HepG2 (cell line): ENCODE measurements at regions not wholly inside any gene's neighbourhood (a gene's known extent, or its start where the extent isn't known, plus 50 kb on each side); places are given as distances from the start of the nearest gene placed in this dataset.

ENCODE experiments used
- EP300 ChIP-seq, 3 experiments: sonication (generic) in 1 of 3; formaldehyde crosslinking in 1 of 3; IDR thresholded peaks; 2 replicates each; pipeline versions ENCODE4 v1.5.1 to v1.6.1; 2011 to 2020; ENCODE audit warnings: low read depth in 2 of 3, low read length in 2 of 3, borderline replicate concordance in 1 of 3, improper control_type of control experiment in 1 of 3, mild to moderate bottlenecking in 1 of 3, missing genetic modification reagents in 1 of 3, moderate library complexity in 1 of 3
- TF ChIP-seq, protein P1 (sequence below): sonication (generic); formaldehyde crosslinking; IDR thresholded peaks from 2 replicates; pipeline ENCODE4 v1.5.0; 2020; ENCODE audit warnings: mild to moderate bottlenecking, missing genetic modification reagents, moderate library complexity

DNA sequence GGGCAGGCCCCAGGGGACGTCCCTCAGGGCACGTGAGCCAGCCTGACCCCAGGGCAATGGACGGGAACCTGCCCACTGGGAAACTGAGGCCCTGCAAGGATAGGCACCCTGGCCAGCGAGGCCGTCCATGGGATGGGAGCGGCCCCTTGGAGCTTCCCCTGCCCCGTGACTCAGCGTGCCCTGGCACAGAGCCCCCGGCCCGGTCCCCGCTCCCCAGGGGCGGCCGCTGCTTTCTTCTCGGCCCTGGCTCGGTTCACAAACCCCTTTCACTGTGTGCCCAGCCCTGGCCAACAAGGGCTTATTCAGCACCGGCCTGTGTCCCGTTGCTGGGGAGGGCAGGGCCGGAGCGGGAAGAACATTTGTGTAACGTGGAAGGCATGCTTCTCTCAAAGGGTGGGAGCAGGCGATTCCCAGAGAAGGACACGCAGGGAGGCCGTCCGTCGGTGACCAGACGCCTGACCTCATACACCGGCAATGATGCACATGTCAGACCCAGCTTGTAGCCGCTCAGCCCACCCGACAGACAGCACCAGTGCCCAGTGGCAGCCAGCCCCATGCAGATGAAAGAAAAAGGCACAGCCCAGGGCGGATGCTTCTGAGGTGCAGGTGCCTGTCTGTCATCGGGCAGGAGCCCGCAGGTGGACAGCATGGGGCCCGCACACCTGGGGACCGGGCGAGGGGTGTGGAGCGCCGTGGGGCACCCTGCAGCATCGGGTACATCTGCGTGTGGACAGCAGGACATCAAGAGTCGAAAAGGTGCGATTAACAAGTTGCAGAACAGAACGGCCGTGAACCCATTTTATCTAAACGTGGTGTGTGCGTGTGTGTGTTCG is 94.5 kb downstream of the PDGFA start:
- TF ChIP-seq EP300 (IDR thresholded peaks at IDR 0.05; ENCODE audit: low read depth in 2 of 2, low read length in 2 of 2) (no peak), EP300 (CRISPR knock-in tag; IDR thresholded peaks at IDR 0.05; ENCODE audit: borderline replicate concordance) (no peak)
- TF ChIP-seq, protein P1, sequence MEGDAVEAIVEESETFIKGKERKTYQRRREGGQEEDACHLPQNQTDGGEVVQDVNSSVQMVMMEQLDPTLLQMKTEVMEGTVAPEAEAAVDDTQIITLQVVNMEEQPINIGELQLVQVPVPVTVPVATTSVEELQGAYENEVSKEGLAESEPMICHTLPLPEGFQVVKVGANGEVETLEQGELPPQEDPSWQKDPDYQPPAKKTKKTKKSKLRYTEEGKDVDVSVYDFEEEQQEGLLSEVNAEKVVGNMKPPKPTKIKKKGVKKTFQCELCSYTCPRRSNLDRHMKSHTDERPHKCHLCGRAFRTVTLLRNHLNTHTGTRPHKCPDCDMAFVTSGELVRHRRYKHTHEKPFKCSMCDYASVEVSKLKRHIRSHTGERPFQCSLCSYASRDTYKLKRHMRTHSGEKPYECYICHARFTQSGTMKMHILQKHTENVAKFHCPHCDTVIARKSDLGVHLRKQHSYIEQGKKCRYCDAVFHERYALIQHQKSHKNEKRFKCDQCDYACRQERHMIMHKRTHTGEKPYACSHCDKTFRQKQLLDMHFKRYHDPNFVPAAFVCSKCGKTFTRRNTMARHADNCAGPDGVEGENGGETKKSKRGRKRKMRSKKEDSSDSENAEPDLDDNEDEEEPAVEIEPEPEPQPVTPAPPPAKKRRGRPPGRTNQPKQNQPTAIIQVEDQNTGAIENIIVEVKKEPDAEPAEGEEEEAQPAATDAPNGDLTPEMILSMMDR (CRISPR knock-in tag), result no peak
